GM10248 (cell line): ENCODE measurements at regions not wholly inside any gene's neighbourhood (a gene's known extent, or its start where the extent isn't known, plus 50 kb on each side); places are given as distances from the start of the nearest gene placed in this dataset.

Source experiments
- CTCF ChIA-PET: fragments of 300-600 bp; sonication (Branson Sonifier 250); formaldehyde crosslinking; extraction: SDS; loops from one replicate; lab custom pipeline; 2021; ENCODE audit warnings: antibody characterized with exemption; lab: Yijun Ruan, JAX
- POLR2A ChIA-PET: fragments of 350-650 bp; sonication (Branson Sonifier 250); formaldehyde crosslinking; extraction: SDS; loops from one replicate; lab custom pipeline; 2020; ENCODE audit warnings: antibody characterized with exemption; lab: Yijun Ruan, JAX
- DNase-seq: peaks from one replicate; pipeline ENCODE4 v3.0.0; 2012; ENCODE audit errors: extremely low spot score
- CTCF ChIP-seq: IDR thresholded peaks from 2 replicates; pipeline ENCODE4 v1.5.1; 2012; ENCODE audit warnings: mild to moderate bottlenecking, low read depth; ENCODE audit errors: extremely low read depth, missing control alignments, control extremely low read depth

DNA sequence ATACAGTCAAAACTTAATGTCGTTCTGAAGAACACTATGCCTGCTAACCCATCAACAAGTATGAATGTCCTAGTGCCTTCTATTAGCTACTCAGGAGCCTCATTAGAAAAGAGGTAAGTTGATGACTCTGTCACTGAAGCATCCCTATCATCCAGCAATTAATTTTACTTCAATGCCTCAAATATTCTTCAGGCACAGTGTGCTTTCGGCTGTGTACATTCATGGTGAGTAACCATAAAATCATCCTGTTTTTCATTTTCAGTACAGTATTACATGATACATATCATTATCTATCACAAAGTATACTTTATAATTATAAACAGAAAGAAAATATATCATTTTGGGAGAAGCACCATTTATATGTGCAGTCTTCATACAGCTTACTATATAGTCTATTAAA, 495.5 kb upstream of the ZWINT start:
- no peak for DNase-seq
- ChIA-PET POLR2A (no interaction called here), CTCF (no interaction called here)
- no peak for TF ChIP-seq CTCF

GRCh38 chr10:56844978-56845529, 484.0 kb upstream of the ZWINT start:
- ChIA-PET POLR2A (no interaction called here), CTCF (interaction anchor here (1.5 kb wide), 1 partner anchor 13 kb away, joined by 4 read pairs; no protein-coding TSS in a partner anchor)
- DNase-seq, result no peak
- TF ChIP-seq CTCF, result no peak

DNA sequence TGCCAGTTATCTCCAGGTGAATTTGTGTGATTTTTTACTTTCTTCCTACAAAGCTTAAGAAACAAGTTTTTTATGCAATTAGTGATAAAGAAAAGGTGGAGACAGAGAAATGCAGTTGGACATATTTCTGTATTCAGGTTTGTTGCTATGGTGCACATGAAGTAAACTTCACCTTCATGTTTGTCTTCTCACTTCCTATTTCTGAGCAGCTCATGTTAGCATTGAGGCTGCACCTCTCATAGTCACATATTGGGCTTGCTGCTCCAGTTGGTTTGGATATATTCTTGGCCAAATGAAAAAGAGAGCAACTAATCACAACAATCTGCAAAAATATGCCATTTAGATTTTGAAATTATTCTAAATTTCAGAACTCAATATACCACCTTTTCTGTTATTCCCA, 475.6 kb upstream of the ZWINT start:
- DNase-seq, result no peak
- POLR2A ChIA-PET, result no interaction called here
- no peak for TF ChIP-seq CTCF
- CTCF ChIA-PET, result no interaction called here

GRCh38 chr10:56831681-56832080, 470.6 kb upstream of the ZWINT start:
- DNase-seq, result no peak
- no peak for TF ChIP-seq CTCF
- ChIA-PET CTCF (interaction anchor here (1.3 kb wide), 1 partner anchor 13 kb away, joined by 4 read pairs; no protein-coding TSS in a partner anchor), POLR2A (no interaction called here)

DNA sequence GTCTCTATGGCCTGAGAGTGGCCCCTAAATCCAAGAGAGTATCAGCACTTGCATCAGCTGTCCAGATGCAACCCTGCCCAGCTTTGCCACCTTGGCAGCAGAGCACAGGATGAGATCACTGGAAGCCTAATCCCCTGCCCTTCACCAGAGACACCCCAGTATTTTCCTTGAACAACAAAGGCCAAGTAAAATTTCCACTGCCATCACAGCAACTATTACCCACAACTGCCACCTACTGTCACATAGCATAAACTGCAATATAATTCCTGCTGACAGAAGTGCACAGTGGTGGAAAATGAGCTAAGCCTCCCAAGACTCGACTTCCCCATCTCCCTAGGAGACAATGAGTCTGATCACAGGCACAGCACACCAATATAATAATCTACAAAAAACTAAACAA, 462.8 kb upstream of the ZWINT start:
- CTCF ChIA-PET, result interaction anchor here (0.6 to 2.0 kb wide), 5 partner anchors 10 to 354 kb away, joined by 3 to 7 read pairs (median 3); no protein-coding TSS in a partner anchor
- POLR2A ChIA-PET, result no interaction called here
- TF ChIP-seq CTCF, result peak; percentile 66
- peak; percentile 10 for DNase-seq

DNA sequence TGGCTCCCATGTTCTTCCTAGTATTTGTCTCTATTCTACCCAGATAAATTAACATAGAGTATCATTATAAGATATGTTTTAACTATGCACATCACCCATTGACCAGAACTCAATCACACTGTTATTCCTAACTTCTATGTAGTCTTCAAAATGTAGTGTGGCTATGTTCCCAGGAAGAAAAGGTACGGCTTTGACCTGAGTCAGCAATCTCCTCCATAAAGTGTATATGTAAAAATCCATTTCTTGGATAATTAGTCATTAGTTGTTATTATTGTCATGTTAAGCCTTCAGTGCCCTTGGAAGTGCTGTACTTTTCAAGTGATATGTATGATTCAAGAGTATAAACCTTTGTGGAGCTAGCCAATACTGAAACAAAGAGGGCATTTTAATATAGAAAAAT, 444.0 kb upstream of the ZWINT start:
- CTCF ChIA-PET, result interaction anchor here (1.1 kb wide), 1 partner anchor 19 kb away, joined by 3 read pairs; no protein-coding TSS in a partner anchor
- TF ChIP-seq CTCF, result no peak
- POLR2A ChIA-PET, result no interaction called here
- DNase-seq, result no peak
